ENCODE measurements at regions not wholly inside any gene's neighbourhood (a gene's known extent, or its start where the extent isn't known, plus 50 kb on each side); places are given as distances from the start of the nearest gene placed in this dataset.
"Not testable (repeated sequence)": the region's sequence is repeated elsewhere in the genome, so short reads cannot be mapped to it uniquely, and the experiment has no call there.

GRCh38 chr12:127966331-127966730, 300.6 kb upstream of the TMEM132C start:
- no peak for DNase-seq (ENCODE audit: low read depth)

GRCh38 chr12:127970491-127970890, 296.5 kb upstream of the TMEM132C start:
- DNase-seq (ENCODE audit: low read depth) = no peak

DNA sequence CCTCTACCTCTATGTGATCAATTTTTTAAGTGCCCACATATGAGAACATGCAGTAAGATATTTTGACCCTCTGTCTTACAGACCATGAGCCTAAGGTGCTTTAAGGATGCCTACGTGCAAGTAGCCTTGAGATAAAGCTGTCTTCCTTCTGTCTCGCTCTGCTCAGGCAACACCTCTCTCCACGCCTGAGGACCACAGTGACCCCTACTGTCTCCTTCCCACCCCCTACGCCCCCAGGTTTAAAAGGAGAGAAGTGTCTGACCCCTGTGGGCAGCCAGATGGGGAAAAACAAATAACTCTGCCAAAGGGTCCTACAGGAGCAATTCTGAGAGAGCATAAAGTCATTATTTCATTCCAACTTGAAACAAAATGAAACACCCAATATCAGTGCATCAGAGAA, 286.4 kb upstream of the TMEM132C start:
- DNase-seq (ENCODE audit: low read depth) = no peak

- DNase-seq (ENCODE audit: low read depth) = no peak
Observed at GRCh38 chr12:127981875-127982274, 285.1 kb upstream of the TMEM132C start.

DNA sequence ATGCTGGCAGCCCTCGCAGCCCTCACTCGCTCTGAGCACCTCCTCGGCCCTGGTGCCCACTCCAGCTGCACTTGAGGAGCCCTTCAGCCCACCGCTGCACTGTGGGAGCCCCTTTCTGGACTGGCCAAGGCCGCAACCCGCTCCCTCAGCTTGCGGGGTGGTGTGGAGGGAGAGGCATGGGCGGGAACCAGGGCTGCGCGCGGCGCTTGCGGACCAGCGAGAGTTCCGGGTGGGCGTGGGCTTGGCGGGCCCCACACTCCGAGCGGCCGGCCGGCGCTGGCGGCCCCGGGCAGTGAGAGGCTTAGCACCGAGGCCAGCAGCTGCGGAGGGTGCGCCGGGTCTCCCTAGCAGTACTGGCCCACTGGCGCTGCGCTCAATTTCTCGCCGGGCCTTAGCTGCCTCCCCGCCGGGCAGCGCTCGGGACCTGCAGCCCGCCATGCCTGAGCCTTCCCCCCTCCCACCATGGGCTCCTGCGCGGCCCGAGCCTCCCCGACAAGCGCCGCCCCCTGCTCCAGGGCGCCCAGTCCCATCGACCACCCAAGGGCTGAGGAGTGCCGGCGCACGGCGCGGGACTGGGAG, 283.7 kb upstream of the TMEM132C start:
- DNase-seq (ENCODE audit: low read depth) = not testable (repeated sequence)

- no peak for DNase-seq (ENCODE audit: low read depth)
Observed at GRCh38 chr12:127984386-127985055, 282.4 kb upstream of the TMEM132C start.

- DNase-seq (ENCODE audit: low read depth) = no peak
Observed at GRCh38 chr12:127987199-127987901, 279.6 kb upstream of the TMEM132C start.

DNA sequence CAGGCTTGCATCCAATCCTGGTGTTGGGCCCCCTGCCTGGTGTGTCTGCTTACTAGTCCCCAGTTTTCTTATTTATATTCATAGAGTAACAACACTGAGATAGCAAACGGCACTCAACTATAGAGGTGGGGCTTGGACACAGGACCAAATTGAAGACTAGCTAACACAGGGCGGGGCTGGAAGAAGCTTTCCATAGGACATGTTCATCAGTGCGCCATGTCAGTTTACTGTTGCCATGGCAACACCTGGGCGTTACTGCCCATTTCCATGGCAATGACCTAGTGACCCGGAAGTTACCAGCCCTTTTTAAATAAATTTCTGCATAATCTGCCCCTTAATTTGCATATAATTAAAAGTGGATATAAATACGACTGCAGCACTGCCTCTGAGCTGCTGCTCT, 275.5 kb upstream of the TMEM132C start:
- DNase-seq (ENCODE audit: low read depth) = no peak

- DNase-seq (ENCODE audit: low read depth) = no peak
Observed at GRCh38 chr12:127998988-127999387, 268.0 kb upstream of the TMEM132C start.

DNA sequence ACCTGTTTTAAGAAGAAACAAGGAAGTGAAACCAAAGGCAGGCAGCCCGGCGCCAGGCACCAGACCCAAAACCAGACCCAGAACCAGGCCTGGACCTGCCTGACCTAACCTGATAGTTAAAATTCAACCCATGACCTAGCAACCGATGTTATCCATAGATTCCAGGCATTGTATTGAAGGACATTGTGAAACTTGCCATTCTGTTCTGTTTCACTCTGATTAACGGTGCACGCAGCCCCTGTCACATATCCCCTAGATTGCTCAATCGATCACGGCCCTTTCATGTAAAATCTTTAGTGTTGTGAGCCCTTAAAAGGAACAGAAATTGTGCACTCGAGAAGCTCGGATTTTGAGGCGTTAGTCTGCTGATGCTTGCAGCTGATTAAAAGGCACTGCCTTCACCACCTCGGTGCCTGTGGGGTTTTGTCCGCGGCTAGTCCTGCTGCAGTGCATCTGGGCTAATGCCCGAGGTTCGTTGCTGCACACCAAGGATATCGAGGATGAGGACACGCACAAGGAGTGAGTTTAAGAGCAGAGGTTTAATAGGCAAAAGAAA, 262.5 kb upstream of the TMEM132C start:
- DNase-seq (ENCODE audit: low read depth) = no peak

- no peak for DNase-seq (ENCODE audit: low read depth)
Observed at GRCh38 chr12:128007250-128007649, 259.7 kb upstream of the TMEM132C start.

GRCh38 chr12:128008341-128008740, 258.6 kb upstream of the TMEM132C start:
- DNase-seq (ENCODE audit: low read depth) = no peak

DNA sequence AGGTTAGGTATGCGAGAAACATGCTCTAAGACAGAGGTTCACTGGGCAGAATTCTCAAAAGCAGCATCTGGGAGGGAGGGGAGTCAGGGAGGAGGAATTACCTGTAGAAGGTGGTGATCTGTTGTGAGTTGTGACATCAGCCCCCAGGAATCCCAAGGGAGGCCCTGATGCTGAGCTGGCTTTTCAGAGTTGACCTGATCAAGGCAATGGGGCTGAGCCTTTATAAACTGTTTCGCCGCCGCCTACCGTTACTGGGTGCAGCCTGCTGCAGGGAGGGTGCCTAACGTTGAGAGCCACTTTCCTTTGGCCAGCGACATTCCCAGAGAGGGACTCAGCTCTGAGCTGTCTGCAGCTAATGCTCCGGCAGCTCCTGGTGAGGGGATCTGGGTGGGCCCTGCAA, 257.9 kb upstream of the TMEM132C start:
- DNase-seq (ENCODE audit: low read depth) = no peak

DNA sequence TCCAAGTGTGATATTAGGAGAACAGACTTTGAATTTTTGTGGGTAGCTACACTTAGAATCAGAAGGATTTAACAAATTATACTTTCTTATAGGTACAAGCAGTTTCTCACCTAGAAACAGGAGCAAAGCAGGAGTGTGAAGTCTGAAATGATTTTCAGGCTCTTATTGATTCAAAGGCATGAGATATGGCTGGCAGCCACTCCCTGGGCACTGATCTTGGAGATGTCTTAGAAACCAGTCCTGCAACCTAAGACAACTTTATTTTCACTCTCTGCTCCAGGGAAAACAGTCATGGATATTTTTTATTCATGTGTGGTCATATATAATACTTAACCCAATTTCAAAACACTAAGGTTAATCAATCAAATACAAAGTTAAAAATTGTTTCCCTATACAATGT, 254.9 kb upstream of the TMEM132C start:
- no peak for DNase-seq (ENCODE audit: low read depth)

- no peak for DNase-seq (ENCODE audit: low read depth)
Observed at GRCh38 chr12:128015276-128015675, 251.7 kb upstream of the TMEM132C start.

DNA sequence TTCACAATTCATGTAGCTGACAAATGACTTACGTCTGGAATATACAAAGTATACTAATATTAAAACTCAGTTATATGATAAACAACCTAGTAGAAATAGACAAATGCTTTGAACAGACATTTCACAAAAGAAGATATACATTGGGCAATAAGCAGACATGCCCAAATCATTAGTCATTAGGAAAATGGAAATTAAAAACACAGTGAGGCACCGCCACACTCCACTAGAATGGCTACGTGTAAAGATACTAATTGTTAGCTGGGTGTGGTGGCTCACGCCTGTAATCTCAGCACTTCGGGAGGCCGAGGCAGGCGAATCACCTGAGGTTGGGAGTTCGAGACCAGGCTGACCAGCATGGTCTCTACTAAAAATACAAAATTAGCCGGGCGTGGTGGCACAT, 248.9 kb upstream of the TMEM132C start:
- DNase-seq (ENCODE audit: low read depth) = no peak

- no peak for DNase-seq (ENCODE audit: low read depth)
Observed at GRCh38 chr12:128019996-128020544, 246.9 kb upstream of the TMEM132C start.

- no peak for DNase-seq (ENCODE audit: low read depth)
Observed at GRCh38 chr12:128021561-128021960, 245.4 kb upstream of the TMEM132C start.

- no peak for DNase-seq (ENCODE audit: low read depth)
Observed at GRCh38 chr12:128025589-128026245, 241.3 kb upstream of the TMEM132C start.

DNA sequence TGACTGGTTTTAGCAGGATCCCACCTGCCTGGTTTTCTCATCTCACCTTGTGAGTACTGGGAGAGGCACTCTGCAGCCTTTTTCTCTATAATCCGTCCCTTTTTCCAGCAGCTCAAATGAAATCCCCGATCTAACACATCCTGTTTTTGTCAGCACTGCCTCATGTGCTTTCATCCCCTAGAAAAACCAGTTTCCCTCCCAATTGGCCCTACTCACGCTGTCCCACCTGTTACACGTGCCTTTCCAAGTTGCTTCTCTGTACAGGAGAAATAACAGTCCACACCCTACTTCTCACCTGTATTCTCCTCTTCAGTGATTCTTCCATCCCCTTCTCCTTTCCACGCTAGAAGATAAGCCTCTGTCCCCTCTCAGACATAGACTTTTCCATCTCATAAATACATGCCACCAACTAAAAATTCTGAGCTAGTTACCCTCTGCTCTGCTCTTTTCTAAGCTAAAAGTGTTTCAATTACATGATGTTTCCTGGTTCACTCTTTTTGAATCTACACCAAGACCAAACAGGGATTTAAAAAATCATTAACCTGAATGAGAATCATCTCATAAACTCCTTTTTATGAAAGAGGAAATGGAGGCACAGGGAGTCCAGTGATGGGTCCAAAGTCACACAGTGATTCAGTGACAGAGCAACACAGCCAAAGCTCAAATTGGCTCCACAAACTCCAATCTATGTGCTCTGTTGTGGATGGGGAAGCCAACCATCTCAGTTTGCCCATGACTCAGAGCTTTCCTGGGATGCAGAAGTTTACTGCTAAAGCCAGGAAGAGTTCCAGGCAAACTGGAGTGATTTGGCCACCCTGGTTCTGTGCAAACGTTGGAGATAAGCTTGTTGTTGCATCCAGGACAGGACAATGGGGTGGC, 240.0 kb upstream of the TMEM132C start:
- no peak for DNase-seq (ENCODE audit: low read depth)

DNA sequence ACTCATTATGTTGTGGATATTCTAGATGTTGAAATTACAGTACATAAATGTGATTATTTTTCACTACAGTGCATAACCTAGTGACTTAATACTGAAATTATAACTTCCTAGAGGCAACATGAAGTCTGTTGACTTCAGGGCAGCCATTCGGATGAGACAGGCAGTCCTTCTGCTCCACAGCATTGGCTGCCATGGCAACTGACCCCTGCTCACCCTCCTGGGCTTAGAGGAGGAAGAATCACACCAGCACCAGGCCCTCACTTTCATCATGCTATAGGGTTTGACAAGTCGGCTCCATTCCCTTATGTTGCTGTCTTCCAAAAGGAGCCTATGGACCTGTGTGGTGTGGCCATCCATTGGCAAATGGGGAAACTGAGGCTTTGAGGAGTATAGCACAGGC, 233.5 kb upstream of the TMEM132C start:
- DNase-seq (ENCODE audit: low read depth) = no peak
